PFSK-1 (cell line): ENCODE measurements at regions not wholly inside any gene's neighbourhood (a gene's known extent, or its start where the extent isn't known, plus 50 kb on each side); places are given as distances from the start of the nearest gene placed in this dataset.

Source experiments
- FOXP2 ChIP-seq: optimal IDR thresholded peaks from 2 replicates; pipeline ENCODE3; 2011; ENCODE audit warnings: borderline replicate concordance, control low read depth, inconsistent platforms; ENCODE audit not compliant: insufficient read depth; ENCODE audit errors: extremely low read length, extremely low read depth
- POLR2AphosphoS5 ChIP-seq: IDR thresholded peaks from 2 replicates; pipeline ENCODE4 v1.6.1; 2012; ENCODE audit warnings: low read depth, mild to moderate bottlenecking, control low read depth, low read length, moderate library complexity
- REST ChIP-seq, 2 experiments: IDR thresholded peaks; 2 replicates each; pipeline versions ENCODE4 v1.6.1 to v1.8.0; 2011 to 2012; ENCODE audit warnings: low read depth in 2 of 2, low read length in 2 of 2, control low read depth in 1 of 2, inconsistent platforms in 1 of 2, mild to moderate bottlenecking in 1 of 2, moderate library complexity in 1 of 2; ENCODE audit not compliant: insufficient read depth in 1 of 2
- SIN3A ChIP-seq: IDR thresholded peaks from 2 replicates; pipeline ENCODE4 v1.6.1; 2012; ENCODE audit warnings: mild to moderate bottlenecking, low read length, moderate library complexity, borderline replicate concordance; ENCODE audit not compliant: insufficient read depth
- TAF1 ChIP-seq: IDR thresholded peaks from 2 replicates; pipeline ENCODE4 v1.6.1; 2012; ENCODE audit warnings: low read length, control low read depth, borderline replicate concordance; ENCODE audit not compliant: insufficient read depth

DNA sequence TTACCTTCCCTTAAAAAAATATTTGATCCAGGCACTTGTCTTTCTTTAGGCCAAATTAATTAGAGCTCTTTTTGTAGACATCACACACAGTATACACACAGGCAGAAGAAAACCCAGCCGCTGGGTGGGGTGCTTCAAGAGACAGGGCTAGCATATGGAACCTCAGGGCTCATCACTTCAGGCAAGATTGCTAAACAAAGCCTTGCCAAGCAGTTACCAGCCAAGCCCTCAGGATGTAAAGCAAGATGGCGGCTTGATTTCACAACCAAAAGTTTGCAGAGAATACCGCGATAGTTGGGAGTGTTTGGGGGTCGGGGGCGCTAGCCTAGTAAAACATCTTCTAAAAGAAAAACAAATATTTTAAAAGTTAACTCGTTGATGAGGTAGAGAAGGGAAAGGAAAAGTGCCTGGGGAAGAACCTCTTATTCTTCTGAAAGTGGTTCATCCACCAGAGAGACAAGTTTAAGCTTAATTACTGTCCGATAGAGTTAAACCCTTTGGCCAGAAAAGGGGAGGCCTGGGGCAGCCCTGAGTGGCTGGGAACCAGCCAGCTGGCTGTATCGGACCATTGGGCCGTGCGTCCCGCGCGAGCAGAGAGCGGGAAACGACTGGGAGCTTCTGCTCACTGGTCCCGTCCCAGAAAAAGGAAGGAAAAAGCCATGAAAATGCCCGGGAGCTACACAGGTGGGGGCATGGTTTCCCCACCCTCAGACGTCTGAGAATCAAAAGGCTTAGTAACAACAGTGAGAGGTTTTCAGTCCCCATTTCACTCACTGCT, 254.9 kb upstream of the PCDH20 start:
- TF ChIP-seq TAF1 = no peak
- TF ChIP-seq REST (IDR thresholded peaks at IDR 0.05; ENCODE audit: insufficient read depth in 1 of 2, low read depth in 2 of 2, low read length in 2 of 2) = no peak
- TF ChIP-seq POLR2AphosphoS5 = no peak
- no peak for TF ChIP-seq SIN3A
- TF ChIP-seq FOXP2 = no peak

- TF ChIP-seq POLR2AphosphoS5 (no peak), TAF1 (no peak), FOXP2 (no peak), REST (IDR thresholded peaks at IDR 0.05; ENCODE audit: insufficient read depth in 1 of 2, low read depth in 2 of 2, low read length in 2 of 2) (no peak), SIN3A (no peak)
Measured at GRCh38 chr13:61664801-61665705, 249.4 kb upstream of the PCDH20 start.

- no peak for TF ChIP-seq REST (IDR thresholded peaks at IDR 0.05; ENCODE audit: insufficient read depth in 1 of 2, low read depth in 2 of 2, low read length in 2 of 2)
- TF ChIP-seq FOXP2 = no peak
- no peak for TF ChIP-seq POLR2AphosphoS5
- no peak for TF ChIP-seq TAF1
Measured at GRCh38 chr13:61654481-61654880, 238.8 kb upstream of the PCDH20 start.

- TF ChIP-seq POLR2AphosphoS5 (no peak), SIN3A (no peak), TAF1 (no peak), REST (IDR thresholded peaks at IDR 0.05; ENCODE audit: insufficient read depth in 1 of 2, low read depth in 2 of 2, low read length in 2 of 2) (no peak), FOXP2 (no peak)
Measured at GRCh38 chr13:61648547-61648946, 232.9 kb upstream of the PCDH20 start.
